HT-29 (cell line): ENCODE measurements at regions not wholly inside any gene's neighbourhood (a gene's known extent, or its start where the extent isn't known, plus 50 kb on each side); places are given as distances from the start of the nearest gene placed in this dataset.
"Not testable (repeated sequence)": the region's sequence is repeated elsewhere in the genome, so short reads cannot be mapped to it uniquely, and the experiment has no call there.

Experiments used
- DNase-seq: peaks from one replicate; pipeline ENCODE4 v3.0.0-alpha.2; 2015; ENCODE audit warnings: low spot score

DNA sequence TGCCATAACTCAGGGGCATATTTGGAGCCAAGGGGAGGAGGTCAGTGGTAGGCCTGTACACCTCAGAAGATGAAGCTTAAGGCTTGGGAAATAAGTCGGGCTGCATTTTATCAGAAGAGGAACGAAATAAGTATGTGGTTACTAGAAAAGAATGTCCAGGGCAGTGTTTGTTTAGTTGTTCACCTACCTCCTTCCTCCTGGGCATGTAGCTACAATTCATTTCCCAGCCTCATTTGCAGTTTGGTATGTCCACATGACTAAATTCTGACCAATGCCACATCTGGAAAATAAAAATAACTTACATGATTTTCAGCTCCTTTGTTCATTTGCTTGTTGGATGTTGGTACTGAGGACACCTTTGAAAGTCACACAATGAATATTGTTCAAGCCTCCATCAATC is 294.5 kb upstream of the RGS17 start:
- DNase-seq: no peak

DNA sequence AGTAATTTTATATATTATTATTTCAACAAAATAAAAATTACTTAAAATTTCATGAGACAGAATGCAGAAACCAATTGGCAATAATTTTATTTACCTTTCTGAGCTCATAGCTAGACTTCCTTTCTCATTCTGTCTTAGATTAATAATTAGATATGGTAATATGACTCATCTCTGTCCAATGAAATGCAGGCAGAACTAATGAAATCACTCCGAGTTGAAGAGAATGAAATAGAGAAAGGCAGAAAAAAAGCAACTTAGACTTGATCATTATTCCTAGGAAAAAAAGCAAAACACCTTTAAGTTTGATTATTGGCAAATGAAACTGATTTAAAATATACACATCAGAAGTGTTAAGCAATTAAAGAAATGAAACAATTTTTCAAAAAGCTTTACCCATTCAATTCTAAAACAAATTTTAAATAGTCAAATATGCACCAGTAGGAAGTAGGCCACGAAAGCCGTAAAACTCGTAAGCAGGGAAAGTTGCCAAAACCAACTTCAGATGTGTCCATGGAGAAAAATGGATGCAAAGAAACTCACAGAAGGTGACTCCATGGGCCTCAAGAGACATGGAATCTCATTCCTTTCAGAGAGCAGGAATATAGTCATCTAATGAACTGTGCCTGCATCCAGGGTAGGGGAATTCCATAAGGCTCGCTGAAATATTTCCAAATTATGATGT is 293.8 kb upstream of the RGS17 start:
- peak; percentile 25 for DNase-seq

DNA sequence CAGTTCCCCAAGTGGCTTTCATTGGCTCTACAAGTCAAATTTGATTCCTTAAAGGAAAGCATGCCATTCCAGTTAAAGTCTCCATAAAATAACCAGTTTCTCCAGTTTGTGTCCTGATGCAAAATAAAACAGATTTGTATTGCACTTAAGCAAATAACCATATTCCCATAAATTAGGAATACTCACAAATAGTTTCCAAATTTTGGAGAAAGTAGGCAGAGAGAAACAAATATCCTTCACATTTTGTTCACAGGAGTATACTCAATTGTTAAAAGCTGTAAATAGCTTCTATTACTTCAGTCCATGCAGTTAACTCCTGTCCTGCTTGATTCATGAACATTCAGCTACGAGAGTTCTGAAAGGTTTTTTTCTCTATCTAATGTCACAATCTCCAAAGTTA is 281.4 kb upstream of the RGS17 start:
- DNase-seq: peak; percentile 10

DNA sequence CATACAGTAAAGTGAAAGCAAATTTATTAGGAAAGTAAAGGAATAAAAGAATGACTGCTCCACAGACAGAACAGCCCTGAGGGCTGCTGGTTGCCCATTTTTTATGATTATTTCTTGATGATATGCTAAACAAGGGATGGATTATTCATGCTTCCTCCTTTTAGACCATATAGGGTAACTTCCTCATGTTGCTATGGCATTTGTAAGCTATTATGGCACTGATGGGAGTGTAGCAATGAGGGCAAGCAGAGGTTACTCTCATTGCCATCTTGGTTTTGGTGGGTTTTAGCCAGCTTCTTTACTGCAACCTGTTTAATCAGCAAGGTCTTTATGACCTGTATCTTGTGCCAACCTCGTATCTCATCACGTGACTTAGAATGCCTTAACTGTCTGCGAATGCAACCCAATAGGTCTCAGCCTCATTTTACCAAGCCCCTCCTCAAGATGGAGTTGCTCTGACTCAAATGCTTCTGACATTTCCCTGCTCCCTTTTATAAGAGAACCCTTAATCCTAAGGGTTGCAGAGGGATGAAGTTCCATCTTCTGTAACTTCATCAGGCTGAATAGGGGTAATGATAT is 280.1 kb upstream of the RGS17 start:
- no peak for DNase-seq

DNA sequence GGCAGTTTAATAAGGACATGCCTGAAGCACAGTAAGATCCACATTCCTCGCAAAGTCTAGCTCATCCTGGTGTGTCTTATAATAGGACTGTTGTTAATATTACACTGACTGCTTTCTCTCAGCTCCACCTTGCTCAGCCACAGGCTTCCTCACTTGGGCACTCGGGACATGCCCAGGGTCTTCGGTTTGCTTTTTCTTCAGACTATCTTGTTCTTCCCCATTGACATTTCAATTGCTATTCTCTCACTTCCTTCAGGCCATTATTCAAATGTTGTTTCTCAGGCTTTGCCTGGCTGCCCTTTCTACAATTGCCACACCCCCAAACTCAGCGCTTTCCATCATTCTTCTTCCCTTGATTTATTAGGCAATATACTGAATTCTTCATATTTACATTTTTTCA is 274.8 kb upstream of the RGS17 start:
- no peak for DNase-seq

DNA sequence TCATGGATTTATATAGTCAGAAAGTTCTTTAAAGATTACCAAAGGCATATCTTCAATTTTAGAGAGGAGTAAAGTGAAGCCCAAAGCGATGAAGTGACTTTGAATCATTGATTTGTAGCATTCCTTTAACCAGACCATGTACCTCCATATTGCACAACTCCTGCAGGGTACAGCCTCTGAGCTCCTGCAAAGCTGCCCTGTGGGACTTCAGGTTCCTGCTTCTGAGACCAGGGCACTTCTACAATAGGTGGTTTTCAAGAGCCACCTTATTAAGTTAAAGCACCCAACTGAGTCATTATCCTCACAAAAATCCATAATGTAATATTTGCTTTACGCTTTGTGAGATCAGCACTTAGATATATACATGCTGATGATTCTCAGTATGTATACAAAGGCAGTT is 270.7 kb upstream of the RGS17 start:
- no peak for DNase-seq

DNA sequence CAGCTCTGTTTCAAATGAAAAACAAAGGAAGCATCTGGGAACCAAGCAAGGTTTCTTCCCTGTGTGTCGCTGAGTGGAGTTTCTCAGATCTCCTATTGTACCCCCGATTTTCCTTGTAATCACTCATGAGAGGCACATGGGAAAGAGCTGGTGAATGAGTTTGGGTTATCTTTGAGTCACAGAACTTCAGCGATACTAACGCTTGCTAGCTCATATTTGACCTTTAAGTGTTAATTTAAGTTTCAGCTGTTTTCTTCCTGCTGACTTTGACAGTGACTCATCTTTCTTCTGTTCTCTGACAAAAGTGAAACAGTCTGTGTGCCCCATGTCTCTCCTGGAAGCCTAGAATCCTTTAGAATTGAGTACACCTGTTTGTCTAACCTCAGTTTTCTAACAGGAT is 261.1 kb upstream of the RGS17 start:
- no peak for DNase-seq

DNA sequence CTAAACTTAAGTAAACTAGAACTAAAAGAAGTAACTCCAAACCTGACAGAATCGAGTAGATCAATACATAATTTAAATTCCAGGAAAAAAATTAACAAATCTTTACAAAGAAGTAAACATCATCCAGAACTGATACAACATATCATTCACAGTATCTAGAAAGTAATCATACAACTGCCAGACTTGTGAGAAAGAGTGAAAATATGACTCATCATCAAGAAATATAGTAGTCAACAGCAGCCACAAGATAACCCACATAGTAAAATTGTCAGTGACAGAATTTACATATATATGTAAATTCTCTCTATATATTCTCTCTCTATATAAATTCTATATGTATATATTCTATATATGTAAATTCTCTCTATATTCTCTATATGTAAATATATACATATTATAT is 242.8 kb upstream of the RGS17 start:
- no peak for DNase-seq

DNA sequence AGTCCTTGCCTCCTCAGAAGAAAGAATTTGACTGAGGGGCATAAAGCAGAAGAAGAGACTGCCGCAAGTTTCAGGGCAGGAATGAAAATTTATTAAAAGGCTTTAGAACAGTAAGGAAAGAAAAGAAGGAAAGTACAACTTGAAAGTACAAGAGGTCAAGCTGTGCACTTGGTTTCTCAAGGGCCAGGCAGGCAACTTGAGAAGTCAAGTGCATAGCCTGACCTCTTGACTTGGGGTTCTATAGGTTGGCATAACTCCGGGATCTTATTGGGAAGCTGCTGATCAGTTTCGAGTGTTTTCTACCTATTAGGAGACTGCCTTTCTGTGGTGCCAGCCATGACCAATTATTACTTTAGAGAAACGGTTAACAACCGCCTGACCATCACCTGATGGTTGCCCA is 237.0 kb upstream of the RGS17 start:
- no peak for DNase-seq

DNA sequence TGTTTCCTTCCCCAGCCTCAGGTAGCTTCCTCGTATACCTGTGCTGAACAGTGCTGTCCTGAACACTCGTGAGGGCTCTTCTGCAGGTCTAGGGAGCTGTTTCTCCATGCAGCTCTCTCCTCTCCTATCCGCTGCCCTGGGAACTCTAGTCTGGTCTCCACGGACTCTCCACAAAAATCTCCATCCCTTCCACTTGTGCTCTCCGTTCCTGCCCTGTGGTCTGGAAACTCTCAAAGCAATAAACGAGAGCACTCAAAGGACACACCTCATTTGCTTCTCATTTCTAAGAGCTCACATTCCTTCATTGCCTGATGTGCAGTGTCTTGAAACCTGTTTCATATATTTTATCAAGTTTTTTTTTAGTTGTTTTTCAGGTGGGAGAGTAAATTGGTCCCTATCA is 235.9 kb upstream of the RGS17 start:
- no peak for DNase-seq

DNA sequence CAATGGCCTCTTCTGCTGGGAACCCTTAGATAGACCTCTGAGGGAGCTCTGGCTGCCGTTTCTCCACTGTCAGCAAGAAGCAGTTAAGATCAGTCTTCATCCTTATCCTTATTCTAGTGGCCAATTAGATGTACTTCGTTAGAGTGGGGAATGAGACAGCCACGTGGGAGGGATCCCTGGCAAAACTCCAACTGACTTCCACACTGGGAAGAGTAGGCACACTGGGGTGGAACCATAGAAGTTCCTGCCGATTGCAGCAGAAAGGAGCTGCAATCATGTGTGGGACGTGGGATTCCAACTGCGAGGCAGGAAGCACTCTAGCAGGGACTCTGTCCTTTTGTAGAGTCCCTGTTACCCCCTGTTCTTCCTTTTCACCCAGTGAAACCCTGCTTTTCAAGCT is 226.3 kb upstream of the RGS17 start:
- no peak for DNase-seq

DNA sequence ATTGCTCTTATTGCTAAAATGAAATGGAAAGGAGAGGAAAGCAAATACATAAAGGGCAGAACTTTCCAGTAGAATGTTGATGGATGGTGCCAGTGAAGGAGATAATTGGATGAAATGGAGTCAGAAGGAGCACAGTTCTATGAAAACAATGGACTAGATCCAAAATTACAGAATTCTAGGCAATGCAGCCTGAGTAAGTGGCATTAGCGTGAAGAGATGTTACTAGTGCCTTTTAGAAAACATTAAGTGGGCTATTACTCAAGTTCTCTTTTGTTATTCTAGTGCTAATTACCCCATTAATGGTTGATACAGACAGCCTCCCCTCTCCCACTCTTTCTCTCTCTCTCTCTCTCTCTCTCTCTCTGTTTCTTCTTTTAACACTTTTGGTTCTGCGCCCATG is 209.5 kb upstream of the RGS17 start:
- DNase-seq: no peak

DNA sequence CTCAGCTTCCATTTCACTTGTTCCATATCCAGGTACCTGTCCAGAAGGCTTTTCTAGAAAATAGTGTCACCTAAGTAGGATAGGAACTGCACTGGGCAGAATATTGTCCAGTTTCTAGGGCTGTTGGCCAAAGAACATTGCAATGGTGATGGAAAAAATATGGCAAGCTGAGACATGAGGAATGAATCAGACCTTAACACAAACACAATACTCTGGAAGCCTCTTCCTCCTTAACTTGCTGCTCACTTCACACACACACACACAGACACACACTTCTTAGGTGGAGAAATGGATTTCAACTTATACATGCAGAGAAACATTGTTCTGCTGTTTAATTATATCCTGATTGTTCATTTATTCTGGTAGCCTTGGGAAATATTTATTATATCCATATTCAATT is 203.0 kb upstream of the RGS17 start:
- no peak for DNase-seq

DNA sequence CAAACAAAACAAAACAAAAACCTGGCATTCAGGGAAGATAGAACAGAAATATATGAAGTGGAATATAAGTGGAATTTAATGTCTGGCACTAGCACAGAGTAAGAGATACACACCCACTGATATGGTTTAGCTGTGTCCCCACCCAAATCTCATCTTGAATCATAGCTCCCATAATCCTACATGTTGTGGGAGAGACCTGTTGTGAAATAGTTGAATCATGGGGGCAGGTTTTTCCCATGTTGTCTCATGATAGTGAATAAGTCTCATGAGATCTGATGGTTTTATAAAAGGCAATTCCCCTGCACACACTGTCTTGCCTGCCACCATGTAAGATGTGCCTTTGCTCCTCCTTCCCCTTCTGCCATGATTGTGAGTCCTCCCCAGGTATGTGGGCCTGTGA is 200.1 kb upstream of the RGS17 start:
- DNase-seq: not testable (repeated sequence)

DNA sequence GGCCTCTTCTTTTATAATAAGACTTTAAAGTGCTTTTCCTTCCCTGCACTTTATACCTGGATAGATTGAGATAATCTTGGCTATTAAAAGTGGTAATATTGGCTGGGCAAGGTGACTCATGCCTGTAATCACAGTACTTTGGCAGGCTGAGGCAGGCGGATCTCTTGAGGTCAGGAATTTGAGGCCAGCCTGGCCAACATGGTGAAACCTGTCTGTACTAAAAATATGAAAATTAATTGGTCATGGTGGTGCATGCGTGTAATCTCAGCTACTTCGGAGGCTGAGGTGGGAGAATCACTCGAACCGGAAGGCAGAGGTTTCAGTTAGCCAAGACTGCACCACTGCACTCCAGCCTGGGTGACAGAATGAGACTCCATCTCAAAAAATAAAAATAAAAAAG is 197.1 kb upstream of the RGS17 start:
- DNase-seq: peak; percentile 64

DNA sequence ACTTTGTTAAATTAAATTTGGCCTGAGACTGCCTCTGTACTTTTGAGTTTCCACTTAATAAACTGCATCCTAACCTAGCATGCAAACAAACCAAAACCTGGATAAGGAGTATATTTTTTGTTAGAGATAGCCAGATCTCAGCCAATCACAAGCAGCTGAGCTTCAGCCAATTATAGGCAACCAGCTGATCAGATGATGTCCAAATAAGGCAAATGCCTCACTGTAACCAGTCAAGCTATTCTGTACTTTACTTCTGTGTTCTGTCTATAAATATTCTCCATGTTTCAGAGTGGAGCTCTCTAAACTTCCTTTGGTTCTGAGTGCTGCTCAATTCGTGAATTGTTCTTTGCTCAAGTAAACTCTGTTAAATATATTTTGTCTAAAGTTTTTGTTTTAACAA is 194.6 kb upstream of the RGS17 start:
- no peak for DNase-seq

DNA sequence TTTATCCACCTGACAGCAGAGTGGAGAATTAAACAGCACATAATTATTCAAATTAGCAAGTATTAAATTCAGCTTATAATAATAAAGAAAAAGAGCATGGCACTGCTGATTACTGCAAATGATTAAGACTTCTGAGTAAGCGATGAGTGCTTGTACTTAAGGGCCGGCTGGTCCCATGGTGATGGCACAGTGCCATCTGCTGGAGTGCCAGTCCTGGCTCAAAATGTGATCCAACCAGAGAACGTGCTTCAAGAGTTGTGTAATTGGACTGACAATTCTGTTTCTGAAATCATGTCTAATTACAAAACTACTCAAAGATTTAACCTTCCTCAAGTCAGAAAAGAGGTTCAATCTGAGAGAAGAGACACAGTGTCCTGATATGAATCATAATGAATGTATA is 181.6 kb upstream of the RGS17 start:
- peak; percentile 83 for DNase-seq

DNA sequence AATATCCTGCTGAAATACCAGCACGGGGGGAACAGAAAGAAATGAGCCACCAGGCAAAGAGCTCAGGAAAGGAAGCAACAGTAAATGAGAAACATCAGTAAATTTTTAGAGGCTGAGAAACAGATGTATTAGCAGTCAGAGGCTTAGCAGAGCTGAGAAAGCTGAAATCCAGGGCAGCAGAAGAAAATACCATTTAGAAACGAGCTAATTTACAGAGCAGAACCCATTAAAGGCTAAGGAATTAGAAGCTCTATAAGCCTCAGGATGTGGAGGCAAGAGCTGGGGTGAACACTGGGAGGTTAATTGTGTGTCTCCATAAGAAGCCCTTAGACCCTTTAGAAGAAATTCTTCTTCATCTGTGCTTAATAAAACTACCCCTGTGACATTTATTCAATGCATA is 178.6 kb upstream of the RGS17 start:
- DNase-seq: no peak

DNA sequence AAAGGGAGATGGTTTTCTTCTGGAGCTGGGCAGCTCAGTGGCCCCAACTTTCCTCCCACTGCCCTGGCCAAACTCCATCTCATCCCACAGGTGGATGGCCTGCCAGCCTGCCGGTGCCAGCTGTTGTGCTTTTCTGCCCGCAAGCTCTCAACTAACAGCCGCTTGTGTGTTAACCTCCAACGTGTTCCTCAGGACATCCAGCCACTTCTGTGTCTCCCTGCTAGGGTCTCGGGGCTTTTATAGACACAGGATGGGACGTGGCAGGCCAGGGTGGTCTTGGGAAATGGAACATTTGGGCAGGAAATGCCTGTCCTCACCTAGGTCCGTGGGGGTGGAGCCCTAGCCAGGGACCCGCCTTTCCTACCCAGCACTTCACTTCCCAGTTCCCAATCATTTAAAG is 171.1 kb upstream of the RGS17 start:
- no peak for DNase-seq

DNA sequence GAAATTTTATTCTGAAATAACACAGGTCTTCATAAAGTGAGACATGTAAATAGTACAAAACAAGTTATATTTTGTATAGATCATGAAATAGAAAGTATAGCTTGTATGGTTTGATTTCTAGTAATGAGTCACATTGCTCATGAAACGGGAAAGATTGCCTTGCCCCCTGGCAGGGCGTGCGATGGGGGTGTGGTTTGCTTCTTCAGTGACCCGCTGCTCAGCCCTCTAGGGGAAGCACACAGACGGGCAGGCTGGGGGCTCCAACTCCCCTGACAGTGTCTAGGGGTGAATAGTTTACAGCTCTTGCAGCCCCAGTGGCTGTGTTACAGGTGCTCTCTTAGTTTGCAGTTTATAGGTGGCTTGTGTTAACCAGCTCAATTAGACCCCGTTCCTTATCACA is 170.5 kb upstream of the RGS17 start:
- no peak for DNase-seq

DNA sequence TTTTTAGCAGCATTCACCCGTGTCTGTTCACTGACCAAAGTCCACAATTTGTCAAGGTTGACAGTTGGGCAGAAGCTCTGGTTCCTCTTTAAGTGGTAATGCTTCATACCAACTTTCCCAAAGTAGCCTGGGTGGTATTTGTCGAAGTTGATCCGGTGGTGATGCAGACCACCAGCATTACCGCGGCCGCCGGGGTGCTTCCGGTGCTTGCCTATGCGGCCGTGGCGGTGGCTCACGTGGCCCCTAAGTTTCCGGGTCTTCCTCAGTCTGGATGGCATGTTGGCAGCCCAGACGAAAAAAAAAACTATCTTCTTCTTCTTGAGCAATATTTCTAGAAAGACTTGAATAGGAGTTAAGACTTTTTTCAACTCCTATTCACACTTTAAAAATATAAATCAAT is 151.4 kb upstream of the RGS17 start:
- DNase-seq: not testable (repeated sequence)

DNA sequence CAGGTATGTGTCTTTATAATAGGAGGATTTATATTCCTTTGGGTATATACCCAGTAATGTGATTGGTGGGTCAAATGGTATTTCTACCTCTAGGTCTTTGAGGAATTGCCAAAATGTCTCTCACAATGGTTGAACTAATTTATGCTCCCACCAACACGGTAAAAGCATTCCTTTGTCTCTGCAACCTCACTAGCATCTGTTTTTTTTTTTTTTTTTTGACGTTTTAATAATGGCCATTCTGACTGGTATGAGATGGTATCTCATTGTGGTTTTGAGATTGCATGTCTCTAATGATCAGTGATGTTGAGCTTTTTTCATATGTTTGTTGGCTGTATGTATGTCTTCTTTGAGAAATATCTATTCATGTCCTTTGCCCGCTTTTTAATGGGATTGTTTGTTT is 144.9 kb upstream of the RGS17 start:
- no peak for DNase-seq

DNA sequence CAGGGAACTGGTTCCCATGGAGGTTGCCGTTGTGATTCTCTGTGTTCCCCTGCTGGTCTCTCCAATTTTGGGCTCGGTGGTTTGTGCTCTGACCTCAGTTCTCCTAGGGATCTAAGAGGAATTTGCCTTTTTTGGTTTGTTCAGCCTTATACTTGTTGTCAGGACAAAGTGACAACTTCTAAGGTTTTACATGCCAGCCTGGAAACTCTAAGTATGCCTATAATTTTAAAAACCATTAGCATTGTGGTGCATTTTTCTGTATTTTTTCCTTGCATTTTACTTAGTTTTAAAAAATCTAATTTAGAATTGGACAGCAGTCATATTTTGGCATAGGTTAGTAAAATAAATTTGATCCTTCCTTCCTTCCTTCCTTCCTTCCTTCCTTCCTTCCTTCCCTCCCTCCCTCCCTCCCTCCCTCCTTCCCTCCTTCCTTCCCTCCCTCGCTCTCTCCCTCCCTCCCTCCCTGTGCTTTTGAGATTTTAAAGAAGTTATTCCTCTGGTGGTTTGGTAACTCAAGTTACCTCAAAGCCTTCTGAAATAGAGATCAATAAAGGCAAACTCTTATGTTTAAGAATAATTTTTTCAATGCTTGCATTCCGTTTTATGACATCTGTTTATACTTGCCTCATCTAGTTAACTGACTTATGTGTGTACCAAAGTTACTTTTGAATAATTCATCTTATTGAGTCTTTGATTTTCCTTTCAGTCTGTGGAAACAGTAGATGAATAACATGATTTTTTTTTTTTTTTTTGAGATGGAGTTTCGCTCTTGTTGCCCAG is 141.3 kb upstream of the RGS17 start:
- no peak for DNase-seq
